ENCODE measurements at regions not wholly inside any gene's neighbourhood (a gene's known extent, or its start where the extent isn't known, plus 50 kb on each side); places are given as distances from the start of the nearest gene placed in this dataset.

DNA sequence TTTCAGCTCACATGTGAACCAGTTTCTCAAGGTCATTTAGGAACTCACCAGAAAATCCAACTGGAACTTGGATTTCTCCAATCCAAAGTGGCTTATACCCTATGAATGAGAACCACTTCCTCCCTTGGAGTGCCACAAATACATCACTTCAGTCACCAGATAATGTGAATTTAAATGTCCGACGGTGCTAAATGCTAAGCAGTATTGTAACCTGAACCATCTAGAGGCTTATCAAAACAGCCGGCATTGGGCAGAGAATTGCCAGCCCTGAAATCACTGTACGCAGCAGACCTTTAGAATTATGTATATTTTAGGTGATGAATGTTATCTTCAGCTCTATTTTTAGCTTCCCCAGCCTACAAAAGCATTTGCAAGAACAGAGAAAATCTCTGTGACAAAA, 76.8 kb upstream of the COX20 start:
- no peak overlapping the region for H3K27ac ChIP-seq (ENCODE audit: low read depth in 1 of 2, low read length in 1 of 2)
- WGBS, 2 donors = 40 to 44% methylated on average over 4 of the region's 4 CpGs

GRCh38 chr1:244759158-244759557, 76.3 kb upstream of the COX20 start:
- peaks cover 0 to 11% (median 0%) of the 10 kb centered on the region in 5 donors for H3K4me1 ChIP-seq (ENCODE audit: control insufficient read depth in 5 of 5, insufficient read depth in 5 of 5, low read length in 5 of 5)
- H3K36me3 ChIP-seq (ENCODE audit: control insufficient read depth in 4 of 4, insufficient read depth in 4 of 4, low read length in 4 of 4) = no peaks in the 10 kb centered on the region
- TF ChIP-seq CTCF (IDR thresholded peaks at IDR 0.05; ENCODE audit: control extremely low read depth, extremely low read depth) = no peak
- 86 to 88% methylated on average over 8 of the region's 8 CpGs for WGBS, 2 donors
- H3K9me3 ChIP-seq (ENCODE audit: control insufficient read depth in 4 of 4, insufficient read depth in 3 of 4, low read length in 3 of 4) = no peaks in the 10 kb centered on the region
- H3K27ac ChIP-seq (ENCODE audit: low read depth in 1 of 2, low read length in 1 of 2) = no peak overlapping the region
- no peak overlapping the region for H3K4me3 ChIP-seq
- DNase-seq (peak; percentile 11 to 38 (median 30)), ATAC-seq (ENCODE audit: insufficient read depth, low FRiP score) (no peak)
- no peaks in the 10 kb centered on the region for H3K27me3 ChIP-seq (ENCODE audit: control insufficient read depth in 3 of 3, insufficient read depth in 3 of 3, low read length in 2 of 3)
- no peak overlapping the region for H3K9ac ChIP-seq (ENCODE audit: insufficient read depth in 1 of 2, low read length in 2 of 2)

More for the DNA sequence above, 76.8 kb upstream of the COX20 start:
- Histone ChIP-seq H3K27me3 (ENCODE audit: control insufficient read depth in 3 of 3, insufficient read depth in 3 of 3, low read length in 2 of 3) (no peaks in the 10 kb centered on the region), H3K4me1 (ENCODE audit: control insufficient read depth in 5 of 5, insufficient read depth in 5 of 5, low read length in 5 of 5) (peaks cover 0 to 11% (median 0%) of the 10 kb centered on the region in 5 donors), H3K4me3 (no peak overlapping the region), H3K9me3 (ENCODE audit: control insufficient read depth in 4 of 4, insufficient read depth in 3 of 4, low read length in 3 of 4) (no peaks in the 10 kb centered on the region), H3K36me3 (ENCODE audit: control insufficient read depth in 4 of 4, insufficient read depth in 4 of 4, low read length in 4 of 4) (no peaks in the 10 kb centered on the region), H3K9ac (ENCODE audit: insufficient read depth in 1 of 2, low read length in 2 of 2) (no peak overlapping the region)
- TF ChIP-seq CTCF (IDR thresholded peaks at IDR 0.05; ENCODE audit: control extremely low read depth, extremely low read depth) = no peak
- DNase-seq (peak in 2 of 3 donors; percentile 14 to 44), ATAC-seq (ENCODE audit: insufficient read depth, low FRiP score) (no peak)

GRCh38 chr1:244760471-244760870, 75.0 kb upstream of the COX20 start:
- no peaks in the 10 kb centered on the region for H3K27me3 ChIP-seq (ENCODE audit: control insufficient read depth in 3 of 3, insufficient read depth in 3 of 3, low read length in 2 of 3)
- H3K36me3 ChIP-seq (ENCODE audit: control insufficient read depth in 4 of 4, insufficient read depth in 4 of 4, low read length in 4 of 4) = no peaks in the 10 kb centered on the region
- no peak overlapping the region for H3K4me3 ChIP-seq
- H3K9me3 ChIP-seq (ENCODE audit: control insufficient read depth in 4 of 4, insufficient read depth in 3 of 4, low read length in 3 of 4) = no peaks in the 10 kb centered on the region
- no peak for TF ChIP-seq CTCF (IDR thresholded peaks at IDR 0.05; ENCODE audit: control extremely low read depth, extremely low read depth)
- H3K9ac ChIP-seq (ENCODE audit: insufficient read depth in 1 of 2, low read length in 2 of 2) = no peak overlapping the region
- H3K4me1 ChIP-seq (ENCODE audit: control insufficient read depth in 5 of 5, insufficient read depth in 5 of 5, low read length in 5 of 5) = peaks cover 0 to 11% (median 0%) of the 10 kb centered on the region in 5 donors
- DNase-seq (no peak), ATAC-seq (ENCODE audit: insufficient read depth, low FRiP score) (no peak)
- no peak overlapping the region for H3K27ac ChIP-seq (ENCODE audit: low read depth in 1 of 2, low read length in 1 of 2)
- WGBS, 2 donors = 89 to 91% methylated on average over 8 of the region's 8 CpGs

DNA sequence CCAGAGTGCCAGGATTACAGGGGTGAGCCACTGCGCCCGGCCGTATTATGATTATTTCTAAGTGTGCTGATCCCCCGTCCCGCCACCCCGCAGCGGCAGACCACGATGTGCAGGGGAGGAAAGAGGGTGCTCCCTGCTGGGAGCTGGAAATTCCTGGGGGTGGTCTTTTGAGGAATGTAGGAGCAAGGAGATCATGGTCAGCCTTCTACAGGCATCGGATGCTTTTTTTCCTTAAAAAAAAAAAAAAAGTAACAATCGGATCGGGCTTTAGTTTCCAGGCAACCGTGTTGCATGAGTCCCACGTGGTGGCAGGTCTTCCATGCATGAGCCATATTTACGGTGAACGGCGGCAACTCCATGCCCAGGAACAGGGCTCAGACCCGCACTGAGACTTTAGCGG, 74.2 kb upstream of the COX20 start:
- Histone ChIP-seq H3K36me3 (ENCODE audit: control insufficient read depth in 4 of 4, insufficient read depth in 4 of 4, low read length in 4 of 4) (no peaks in the 10 kb centered on the region), H3K4me3 (no peak overlapping the region), H3K27ac (ENCODE audit: low read depth in 1 of 2, low read length in 1 of 2) (no peak overlapping the region), H3K27me3 (ENCODE audit: control insufficient read depth in 3 of 3, insufficient read depth in 3 of 3, low read length in 2 of 3) (no peaks in the 10 kb centered on the region), H3K9me3 (ENCODE audit: control insufficient read depth in 4 of 4, insufficient read depth in 3 of 4, low read length in 3 of 4) (no peaks in the 10 kb centered on the region), H3K4me1 (ENCODE audit: control insufficient read depth in 5 of 5, insufficient read depth in 5 of 5, low read length in 5 of 5) (peaks cover 0 to 11% (median 0%) of the 10 kb centered on the region in 5 donors), H3K9ac (ENCODE audit: insufficient read depth in 1 of 2, low read length in 2 of 2) (no peak overlapping the region)
- no peak for DNase-seq
- 77 to 83% methylated on average over 18 of the region's 18 CpGs for WGBS, 2 donors
- TF ChIP-seq CTCF (IDR thresholded peaks at IDR 0.05; ENCODE audit: control extremely low read depth, extremely low read depth) = no peak
- no peak for ATAC-seq (ENCODE audit: insufficient read depth, low FRiP score)

Data from lung (tissue), 11 donors.